ENCODE measurements at regions not wholly inside any gene's neighbourhood (a gene's known extent, or its start where the extent isn't known, plus 50 kb on each side); places are given as distances from the start of the nearest gene placed in this dataset.
"Not testable (repeated sequence)": the region's sequence is repeated elsewhere in the genome, so short reads cannot be mapped to it uniquely, and the experiment has no call there.

DNA sequence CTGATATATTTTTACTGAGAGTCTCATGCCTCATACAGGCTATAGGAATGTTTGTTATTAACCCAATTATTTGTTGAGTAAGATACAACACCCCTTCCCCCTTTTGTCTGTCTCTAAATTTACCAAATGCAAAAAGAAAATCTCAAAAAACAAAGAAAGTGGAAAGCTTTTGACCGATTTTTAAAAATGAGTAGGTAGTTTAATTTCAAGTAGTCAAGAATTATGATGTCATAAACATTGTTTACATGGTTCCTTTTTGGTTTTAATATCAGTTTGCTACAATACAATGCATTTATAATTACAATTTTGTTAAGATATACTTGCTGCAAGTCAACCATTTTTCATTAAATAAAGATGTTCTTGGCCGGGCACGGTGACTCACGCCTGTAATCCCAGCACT, 84.7 kb upstream of the HMGA2 start:
- TF ChIP-seq ZNF274 (IDR thresholded peaks at IDR 0.05; ENCODE audit: low read depth, low read length) = no peak
- no peak overlapping the region for H3K4me3 ChIP-seq (ENCODE audit: low read length)

DNA sequence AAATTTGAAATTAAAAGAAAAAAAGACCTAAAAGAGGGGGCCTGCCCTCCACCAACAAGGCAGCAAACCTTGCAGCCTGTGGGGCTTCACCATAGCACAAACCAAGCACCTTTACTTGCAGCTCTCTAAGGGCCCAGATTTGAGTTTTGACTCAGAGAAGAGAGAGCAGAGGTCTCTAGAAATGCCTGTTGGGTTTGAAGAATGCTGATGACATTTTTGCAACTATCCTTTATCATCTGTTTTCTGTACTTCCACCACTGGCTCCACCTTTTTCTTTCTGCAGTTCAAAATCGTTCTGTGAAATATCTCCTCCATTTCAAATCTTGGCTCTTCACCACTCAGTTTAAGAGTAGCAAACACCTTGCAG, 83.8 kb upstream of the HMGA2 start:
- H3K4me3 ChIP-seq (ENCODE audit: low read length) = no peak overlapping the region; the same call in 1 of the 2 replicates
- no peak for TF ChIP-seq ZNF274 (IDR thresholded peaks at IDR 0.05; ENCODE audit: low read depth, low read length)

DNA sequence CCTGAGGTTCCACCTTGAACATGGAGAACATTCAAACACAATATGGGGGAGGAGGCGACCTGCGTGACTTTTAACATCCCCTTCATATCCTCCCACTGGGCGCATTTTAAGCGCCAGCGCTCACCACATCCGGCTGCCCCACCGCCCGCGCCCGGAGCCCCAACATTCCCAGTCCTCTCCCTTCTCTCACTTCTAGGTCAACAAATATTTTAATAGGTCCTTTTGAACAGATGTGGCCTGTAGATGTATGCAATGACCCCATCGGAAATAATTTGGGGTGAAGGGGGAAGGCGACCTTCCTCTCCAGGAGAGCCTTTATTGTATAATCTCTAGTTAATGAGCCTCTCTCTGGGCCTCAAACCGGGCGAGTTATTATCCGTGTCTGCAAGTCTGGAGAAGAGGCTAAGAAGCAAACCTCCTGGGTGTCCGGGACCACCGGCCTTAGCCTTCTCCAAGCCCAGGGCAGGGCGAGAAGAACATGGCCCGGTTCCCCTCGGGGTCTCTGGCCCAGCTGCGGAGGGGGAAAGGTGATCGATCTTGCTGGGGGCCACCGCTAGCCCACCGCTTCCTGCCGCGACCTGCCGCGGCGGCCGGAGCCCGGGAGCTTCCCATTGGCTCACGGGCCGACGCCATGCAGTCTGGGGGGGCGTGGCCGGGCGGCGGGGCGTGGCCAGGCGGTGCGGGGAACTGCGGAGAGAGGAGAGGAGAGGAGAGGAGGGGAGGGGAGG, 83.2 kb upstream of the HMGA2 start:
- TF ChIP-seq ZNF274 (IDR thresholded peaks at IDR 0.05; ENCODE audit: low read depth, low read length) = no peak
- peak overlapping the region; percentile 60; the same call in 1 of the 2 replicates for H3K4me3 ChIP-seq (ENCODE audit: low read length)

DNA sequence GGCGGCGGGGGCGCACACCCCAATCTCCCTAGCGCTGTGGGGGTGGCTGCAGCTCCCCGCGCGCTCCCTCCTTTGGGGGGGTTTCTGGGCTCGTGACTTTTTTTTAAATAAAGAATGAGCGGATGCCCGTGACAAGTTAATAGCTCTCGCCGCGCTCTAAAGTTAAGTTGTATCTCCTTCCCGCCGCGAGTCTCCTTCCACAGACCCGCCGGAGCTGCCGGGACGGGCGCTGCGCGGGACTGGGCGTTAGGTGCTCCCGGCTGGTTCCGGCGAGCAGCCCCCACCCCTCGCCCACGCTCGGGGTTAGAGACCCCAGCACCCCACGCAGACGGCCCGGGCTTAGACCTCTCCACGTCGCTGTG, 82.6 kb upstream of the HMGA2 start:
- peak overlapping the region; percentile 58; the same call in 1 of the 2 replicates for H3K4me3 ChIP-seq (ENCODE audit: low read length)
- no peak for TF ChIP-seq ZNF274 (IDR thresholded peaks at IDR 0.05; ENCODE audit: low read depth, low read length)

DNA sequence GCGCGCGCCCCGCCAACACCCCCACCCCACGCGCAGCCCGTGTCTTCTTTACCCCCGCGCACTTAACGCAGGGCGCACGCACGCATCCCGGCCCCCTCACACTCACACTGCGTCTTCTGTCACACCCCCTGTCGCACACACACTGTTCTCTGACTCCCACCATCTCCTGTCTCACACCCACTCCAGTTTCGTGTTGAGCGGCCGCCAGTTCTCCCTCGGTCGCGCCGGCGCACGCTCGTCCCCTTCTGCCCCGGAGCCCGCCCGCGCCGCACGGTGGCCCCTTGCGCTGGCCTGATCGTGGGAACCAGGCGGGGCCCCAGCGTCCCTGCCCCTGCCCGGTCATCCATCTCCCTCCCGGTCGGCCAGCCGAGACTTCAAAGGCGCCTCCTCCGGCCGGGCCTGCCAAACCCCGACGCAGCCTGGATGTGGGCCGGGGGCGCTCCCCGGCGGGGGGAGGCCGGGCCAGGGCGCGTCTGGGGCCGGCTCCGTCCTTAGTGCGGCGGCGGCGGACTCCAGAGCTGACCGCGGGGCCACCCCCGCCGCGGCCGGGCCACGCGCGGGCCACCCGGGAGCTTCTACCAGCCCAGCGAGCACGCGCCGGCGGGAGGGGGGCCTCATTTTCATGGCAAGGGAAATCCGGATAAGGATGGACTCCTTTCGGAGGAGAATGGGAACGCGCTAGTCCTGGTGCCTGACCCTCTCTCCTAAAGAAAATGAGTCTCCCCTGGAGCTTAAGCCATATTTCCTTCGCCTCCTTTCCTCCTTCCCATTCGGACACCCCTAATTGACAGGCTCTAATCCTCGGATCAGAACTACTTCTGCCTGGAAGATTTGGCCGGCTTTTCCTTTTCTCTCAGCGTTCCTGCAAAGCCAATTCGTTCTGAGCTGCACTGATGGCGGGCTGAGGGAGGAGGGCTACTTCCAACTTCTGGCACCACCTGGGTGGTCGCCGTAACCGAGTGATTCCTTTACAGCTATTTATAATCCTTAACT, 82.0 kb upstream of the HMGA2 start:
- no peak for TF ChIP-seq ZNF274 (IDR thresholded peaks at IDR 0.05; ENCODE audit: low read depth, low read length)
- peak overlapping the region; percentile 58; the same call in 1 of the 2 replicates for H3K4me3 ChIP-seq (ENCODE audit: low read length)

DNA sequence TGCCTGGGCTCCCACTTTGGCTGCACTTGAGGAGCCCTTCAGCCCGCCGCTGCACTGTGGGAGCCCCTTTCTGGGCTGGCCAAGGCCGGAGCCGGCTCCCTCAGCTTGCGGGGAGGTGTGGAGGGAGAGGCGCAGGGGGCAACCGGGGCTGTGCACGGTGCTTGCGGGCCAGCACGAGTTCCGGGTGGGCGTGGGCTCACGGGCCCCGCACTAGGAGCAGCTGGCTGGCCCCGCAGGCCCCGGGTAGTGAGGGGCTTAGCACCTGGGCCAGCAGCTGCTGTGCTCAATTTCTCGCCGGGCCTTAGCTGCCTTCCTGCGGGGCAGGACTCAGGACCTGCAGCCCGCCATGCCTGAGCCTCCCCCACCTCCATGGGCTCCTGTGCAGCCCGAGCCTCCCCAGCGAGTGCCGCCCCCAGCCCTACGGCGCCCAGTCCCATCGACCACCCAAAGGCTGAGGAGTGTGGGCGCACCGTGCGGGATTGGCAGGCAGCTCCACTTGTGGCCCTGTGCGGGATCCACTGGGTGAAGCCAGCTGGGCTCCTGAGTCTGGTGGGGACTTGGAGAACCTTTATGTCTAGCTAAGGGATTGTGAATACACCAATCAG, 79.9 kb upstream of the HMGA2 start:
- H3K4me3 ChIP-seq (ENCODE audit: low read length) = not testable (repeated sequence)

DNA sequence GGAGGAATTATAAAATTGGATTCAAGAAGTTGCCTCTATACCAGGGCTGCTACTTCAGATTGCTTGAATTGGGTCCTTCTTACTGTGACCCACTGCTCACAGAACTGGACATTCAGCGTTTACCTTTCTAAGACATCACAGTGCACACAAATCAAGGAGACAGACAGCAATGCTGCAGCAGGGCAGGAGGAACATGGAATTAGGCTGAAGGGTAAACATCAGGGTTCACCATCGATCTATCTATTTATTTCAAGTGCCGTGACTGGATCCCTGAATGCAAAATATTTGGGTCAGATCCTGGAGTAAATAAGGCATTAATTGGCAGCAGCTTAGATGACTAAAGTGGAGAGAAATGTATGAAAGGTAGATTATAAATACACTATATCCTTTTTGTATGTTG, 76.9 kb upstream of the HMGA2 start:
- no peak overlapping the region for H3K4me3 ChIP-seq (ENCODE audit: low read length)
- TF ChIP-seq ZNF274 (IDR thresholded peaks at IDR 0.05; ENCODE audit: low read depth, low read length) = no peak

DNA sequence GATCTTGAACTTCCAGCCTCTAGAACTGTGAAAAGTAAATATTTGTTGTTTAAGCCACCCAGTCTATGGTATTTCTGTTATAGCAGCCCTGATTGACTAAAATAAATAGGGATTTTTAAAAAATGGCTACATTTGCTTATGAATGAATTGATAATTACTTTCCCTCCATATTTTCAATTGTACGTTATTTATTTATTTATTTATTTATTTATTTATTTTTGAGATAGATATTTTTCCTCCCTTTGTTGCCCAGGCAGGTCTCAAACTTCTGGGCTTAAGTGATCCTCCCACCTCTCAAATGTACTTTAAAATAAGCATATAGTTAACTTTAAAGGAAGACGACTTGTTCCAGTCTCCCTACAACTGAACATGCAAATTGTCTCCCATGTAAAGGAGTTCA, 76.0 kb upstream of the HMGA2 start:
- H3K4me3 ChIP-seq (ENCODE audit: low read length) = no peak overlapping the region
- TF ChIP-seq ZNF274 (IDR thresholded peaks at IDR 0.05; ENCODE audit: low read depth, low read length) = no peak

DNA sequence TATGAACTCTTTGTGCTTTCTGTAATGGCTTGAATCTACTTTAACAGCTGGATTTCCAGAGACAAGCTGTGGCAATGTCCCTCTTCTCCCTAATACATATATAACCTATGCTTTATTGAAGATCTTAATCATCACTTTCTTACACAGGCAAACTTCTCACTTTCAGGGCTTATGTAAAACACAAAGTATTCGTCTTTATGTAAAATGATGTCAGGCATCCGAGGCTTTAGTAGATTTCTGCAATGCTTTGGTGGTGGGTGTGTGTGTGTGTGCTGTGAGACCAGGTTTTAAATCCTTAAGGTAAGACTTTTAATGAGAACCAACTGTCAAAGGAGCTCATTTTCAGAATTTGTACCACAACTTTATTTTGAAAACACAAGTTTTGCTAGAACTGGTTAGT, 70.0 kb upstream of the HMGA2 start:
- no peak overlapping the region for H3K4me3 ChIP-seq (ENCODE audit: low read length)
- TF ChIP-seq ZNF274 (IDR thresholded peaks at IDR 0.05; ENCODE audit: low read depth, low read length) = no peak

DNA sequence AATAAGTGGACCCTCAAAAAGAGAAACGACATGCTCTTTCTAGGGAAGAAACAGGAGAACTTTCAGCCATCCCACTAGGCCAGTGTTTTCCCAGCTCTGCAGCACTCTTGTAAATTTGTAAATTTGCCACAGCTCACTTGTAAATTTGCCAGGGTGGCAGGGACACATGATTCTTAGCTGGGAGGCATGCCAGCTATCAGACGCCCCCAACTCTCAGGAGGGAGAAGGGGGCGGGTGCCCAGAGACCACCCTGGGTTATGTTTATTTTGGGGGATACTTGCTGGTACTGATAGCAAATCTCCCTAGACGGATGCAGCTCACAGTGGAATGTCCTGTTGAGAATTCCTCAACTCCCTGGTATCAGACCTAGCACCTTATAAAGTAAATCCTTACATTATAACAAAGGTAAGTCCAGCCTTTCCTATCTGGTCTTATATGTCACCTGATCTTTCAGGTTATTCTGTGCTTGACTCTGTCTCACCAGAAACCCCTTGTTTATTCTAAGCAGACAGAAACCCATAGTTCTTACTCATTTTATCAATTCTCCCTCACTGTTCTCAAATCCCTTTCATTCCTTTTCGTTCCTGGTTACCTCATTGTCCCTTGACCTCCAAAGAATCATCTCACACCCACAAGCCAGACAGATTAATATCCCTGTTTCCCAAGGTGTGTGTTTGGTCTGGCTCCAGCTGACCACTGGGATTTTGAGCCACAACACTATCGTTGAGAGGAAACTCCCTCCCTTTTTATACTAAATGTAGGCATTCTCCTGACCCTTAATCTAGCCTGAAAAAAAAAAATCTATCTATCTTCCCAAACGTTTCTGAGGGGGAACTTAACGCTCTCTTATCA, 69.3 kb upstream of the HMGA2 start:
- H3K4me3 ChIP-seq (ENCODE audit: low read length) = no peak overlapping the region
- no peak for TF ChIP-seq ZNF274 (IDR thresholded peaks at IDR 0.05; ENCODE audit: low read depth, low read length)

DNA sequence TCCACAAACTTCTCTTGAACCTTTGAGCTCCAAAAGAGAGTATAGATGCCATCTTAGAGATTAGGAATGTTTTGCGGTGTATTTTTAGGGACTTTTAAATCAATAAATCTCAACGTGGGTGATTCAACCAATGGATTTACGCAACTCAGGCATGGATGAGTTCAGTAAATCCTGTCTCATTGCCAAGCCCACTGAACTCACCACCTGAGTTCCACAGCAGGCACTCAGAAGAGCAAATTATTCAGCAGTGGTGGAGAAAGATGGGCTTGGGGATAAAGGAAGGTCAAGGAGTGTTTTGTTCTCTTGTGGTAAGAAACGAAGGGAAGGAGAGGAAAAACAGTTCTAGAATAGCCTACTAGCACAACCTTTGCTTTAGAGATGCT, 68.7 kb upstream of the HMGA2 start:
- no peak overlapping the region for H3K4me3 ChIP-seq (ENCODE audit: low read length)
- TF ChIP-seq ZNF274 (IDR thresholded peaks at IDR 0.05; ENCODE audit: low read depth, low read length) = no peak

DNA sequence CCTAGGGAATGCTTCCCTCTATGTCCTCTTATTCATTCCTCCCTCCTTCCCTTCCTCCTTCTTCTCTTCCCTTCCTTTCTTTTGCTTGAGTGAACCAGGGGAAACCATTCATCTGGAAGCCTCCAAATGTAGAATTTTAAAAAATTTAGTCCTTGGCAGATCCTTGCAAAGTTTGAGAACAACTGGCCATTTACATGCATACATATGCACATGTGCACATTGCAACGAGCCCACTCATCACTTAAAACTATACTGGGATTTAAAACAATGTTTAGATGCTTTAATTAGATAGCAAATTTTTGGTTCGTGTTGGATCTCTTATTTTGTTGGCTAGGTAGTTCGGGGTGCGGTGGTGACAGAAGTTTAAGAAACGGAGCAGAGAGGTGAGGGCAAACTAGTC, 68.0 kb upstream of the HMGA2 start:
- H3K4me3 ChIP-seq (ENCODE audit: low read length) = no peak overlapping the region
- no peak for TF ChIP-seq ZNF274 (IDR thresholded peaks at IDR 0.05; ENCODE audit: low read depth, low read length)

DNA sequence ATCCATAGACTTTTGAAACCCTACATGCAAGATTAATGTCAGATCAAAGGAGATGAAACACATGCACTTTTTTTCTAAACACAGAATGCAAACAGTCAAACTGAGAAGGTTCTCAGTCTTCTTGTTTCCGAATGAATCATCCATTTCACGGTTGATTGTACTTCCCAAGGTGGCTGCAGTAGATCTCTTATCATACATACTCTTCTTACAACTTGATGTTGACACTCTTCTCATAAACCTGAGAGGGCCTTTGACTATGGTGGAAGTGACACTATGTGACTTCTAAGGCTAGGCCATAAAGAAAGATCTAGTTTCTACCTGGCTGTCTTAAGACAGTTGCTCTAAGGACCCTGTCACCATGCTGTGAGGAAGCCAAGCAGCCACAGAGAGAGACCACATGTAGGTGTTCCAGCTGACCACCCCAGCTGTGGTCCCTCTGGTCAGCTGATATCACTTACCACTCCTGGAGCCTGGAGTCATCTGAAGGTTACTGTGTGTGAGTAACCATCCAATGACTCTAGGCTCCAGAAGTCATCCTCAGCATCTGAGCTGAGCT, 67.2 kb upstream of the HMGA2 start:
- no peak overlapping the region for H3K4me3 ChIP-seq (ENCODE audit: low read length)
- TF ChIP-seq ZNF274 (IDR thresholded peaks at IDR 0.05; ENCODE audit: low read depth, low read length) = no peak

DNA sequence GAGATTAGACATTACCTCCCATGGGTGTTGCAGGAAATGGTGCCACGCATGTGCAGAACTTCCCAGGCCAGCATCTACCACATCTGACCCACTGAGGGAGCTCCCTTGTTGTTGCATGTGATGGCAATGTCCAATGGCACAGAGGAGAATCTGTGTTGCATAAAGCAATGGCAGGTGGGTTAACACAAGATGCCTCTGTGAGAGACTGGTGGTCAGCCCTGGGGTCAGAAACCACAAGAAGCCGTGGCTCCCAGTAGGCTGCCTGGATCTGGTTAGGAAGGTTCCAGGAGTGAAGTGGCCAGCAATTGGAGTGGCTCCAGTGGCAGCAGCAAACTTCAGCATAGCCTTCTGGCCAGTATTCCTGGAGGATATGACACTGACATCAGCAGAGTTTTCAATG, 65.9 kb upstream of the HMGA2 start:
- H3K4me3 ChIP-seq (ENCODE audit: low read length) = no peak overlapping the region

More for the DNA sequence above, 65.9 kb upstream of the HMGA2 start:
- TF ChIP-seq ZNF274 (IDR thresholded peaks at IDR 0.05; ENCODE audit: low read depth, low read length) = no peak

Data from GM08714 (cell line).